ENCODE measurements at regions not wholly inside any gene's neighbourhood (a gene's known extent, or its start where the extent isn't known, plus 50 kb on each side); places are given as distances from the start of the nearest gene placed in this dataset.

- POLR2A ChIA-PET: no interaction called here
- H3K4me1 Mint-ChIP-seq (ENCODE audit: low read depth): no peaks in the 10 kb centered on the region
- H3K36me3 Mint-ChIP-seq (ENCODE audit: low read depth): no peaks in the 10 kb centered on the region
- TF ChIP-seq, protein P1, sequence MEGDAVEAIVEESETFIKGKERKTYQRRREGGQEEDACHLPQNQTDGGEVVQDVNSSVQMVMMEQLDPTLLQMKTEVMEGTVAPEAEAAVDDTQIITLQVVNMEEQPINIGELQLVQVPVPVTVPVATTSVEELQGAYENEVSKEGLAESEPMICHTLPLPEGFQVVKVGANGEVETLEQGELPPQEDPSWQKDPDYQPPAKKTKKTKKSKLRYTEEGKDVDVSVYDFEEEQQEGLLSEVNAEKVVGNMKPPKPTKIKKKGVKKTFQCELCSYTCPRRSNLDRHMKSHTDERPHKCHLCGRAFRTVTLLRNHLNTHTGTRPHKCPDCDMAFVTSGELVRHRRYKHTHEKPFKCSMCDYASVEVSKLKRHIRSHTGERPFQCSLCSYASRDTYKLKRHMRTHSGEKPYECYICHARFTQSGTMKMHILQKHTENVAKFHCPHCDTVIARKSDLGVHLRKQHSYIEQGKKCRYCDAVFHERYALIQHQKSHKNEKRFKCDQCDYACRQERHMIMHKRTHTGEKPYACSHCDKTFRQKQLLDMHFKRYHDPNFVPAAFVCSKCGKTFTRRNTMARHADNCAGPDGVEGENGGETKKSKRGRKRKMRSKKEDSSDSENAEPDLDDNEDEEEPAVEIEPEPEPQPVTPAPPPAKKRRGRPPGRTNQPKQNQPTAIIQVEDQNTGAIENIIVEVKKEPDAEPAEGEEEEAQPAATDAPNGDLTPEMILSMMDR (IDR thresholded peaks at IDR 0.05): no peak
- H3K9me3 Mint-ChIP-seq: peaks cover 5% of the 10 kb centered on the region
- CTCF ChIA-PET: no interaction called here
- H3K4me3 Mint-ChIP-seq: no peak overlapping the region
- H3K27ac Mint-ChIP-seq: no peak overlapping the region
- intact Hi-C loops (cut with micrococcal nuclease): no loop called here
- DNase-seq (no peak), ATAC-seq (no peak)
- H3K27me3 Mint-ChIP-seq: no peaks in the 10 kb centered on the region
Measured at GRCh38 chr11:80420374-80420773, 979.5 kb upstream of the TENM4 start.

DNA sequence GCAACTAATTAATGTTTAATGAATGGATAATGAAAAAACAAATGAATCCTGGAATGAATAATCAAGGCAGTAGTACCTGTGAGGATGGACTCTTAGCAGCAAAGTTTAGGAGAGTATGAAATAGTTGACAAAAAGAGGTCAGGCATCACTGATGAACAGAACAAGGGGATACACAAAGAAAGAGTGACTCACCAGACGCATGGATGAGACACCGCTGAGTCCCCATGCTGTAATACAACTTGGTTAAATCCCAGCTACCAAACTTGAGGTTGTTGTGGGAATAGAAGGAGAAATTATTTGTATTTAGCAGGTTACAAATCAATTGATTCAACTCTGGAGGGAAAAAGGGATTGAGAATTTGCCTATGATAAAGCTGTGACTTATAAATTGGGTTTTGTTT lies 976.9 kb upstream of the TENM4 start:
- TF ChIP-seq, protein P1 (IDR thresholded peaks at IDR 0.05): no peak
- ATAC-seq (no peak), DNase-seq (no peak)
- H3K27ac Mint-ChIP-seq: no peak overlapping the region
- no peaks in the 10 kb centered on the region for H3K4me1 Mint-ChIP-seq (ENCODE audit: low read depth)
- no peaks in the 10 kb centered on the region for H3K27me3 Mint-ChIP-seq
- no peaks in the 10 kb centered on the region for H3K36me3 Mint-ChIP-seq (ENCODE audit: low read depth)
- no peak overlapping the region for H3K4me3 Mint-ChIP-seq
- H3K9me3 Mint-ChIP-seq: peaks cover 7% of the 10 kb centered on the region
- ChIA-PET POLR2A (no interaction called here), CTCF (no interaction called here)
- intact Hi-C loops (cut with micrococcal nuclease): no loop called here

DNA sequence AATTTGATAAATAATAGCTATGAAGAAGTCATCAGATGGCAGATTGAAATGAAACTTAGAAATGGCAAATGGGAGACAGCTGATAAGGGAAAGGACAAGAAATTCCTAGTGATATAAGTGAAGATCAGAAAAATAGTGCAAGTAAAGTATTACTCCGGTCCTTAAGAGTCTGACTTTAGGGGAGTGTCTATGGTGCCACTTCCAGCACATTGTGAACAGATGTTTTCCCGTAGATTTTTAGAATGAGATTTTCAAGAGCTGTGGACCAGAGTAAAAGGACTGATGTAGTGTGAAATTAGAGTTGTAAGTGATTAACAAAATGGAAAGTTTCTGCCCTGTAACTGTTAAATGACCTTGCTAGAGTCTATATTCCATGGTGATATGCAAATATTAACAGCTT lies 974.8 kb upstream of the TENM4 start:
- CTCF ChIA-PET: no interaction called here
- Mint-ChIP-seq H3K4me3 (no peak overlapping the region), H3K9me3 (peaks cover 14% of the 10 kb centered on the region), H3K27ac (no peak overlapping the region), H3K4me1 (ENCODE audit: low read depth) (no peaks in the 10 kb centered on the region), H3K36me3 (ENCODE audit: low read depth) (no peaks in the 10 kb centered on the region), H3K27me3 (no peaks in the 10 kb centered on the region)
- TF ChIP-seq, protein P1 (IDR thresholded peaks at IDR 0.05): no peak
- intact Hi-C loops (cut with micrococcal nuclease): no loop called here
- ATAC-seq (no peak), DNase-seq (no peak)
- POLR2A ChIA-PET: no interaction called here

- H3K9me3 Mint-ChIP-seq: peaks cover 17% of the 10 kb centered on the region
- CTCF ChIA-PET: no interaction called here
- ATAC-seq: no peak
- intact Hi-C loops (cut with micrococcal nuclease): no loop called here
- no peaks in the 10 kb centered on the region for H3K4me1 Mint-ChIP-seq (ENCODE audit: low read depth)
- H3K36me3 Mint-ChIP-seq (ENCODE audit: low read depth): no peaks in the 10 kb centered on the region
- H3K4me3 Mint-ChIP-seq: no peak overlapping the region
- H3K27ac Mint-ChIP-seq: no peak overlapping the region
- DNase-seq: no peak
- no peaks in the 10 kb centered on the region for H3K27me3 Mint-ChIP-seq
- POLR2A ChIA-PET: no interaction called here
- TF ChIP-seq, protein P1 (IDR thresholded peaks at IDR 0.05): no peak
Measured at GRCh38 chr11:80414181-80415165, 973.6 kb upstream of the TENM4 start.

GRCh38 chr11:80412604-80413003 lies 971.8 kb upstream of the TENM4 start:
- H3K9me3 Mint-ChIP-seq: peaks cover 18% of the 10 kb centered on the region
- CTCF ChIA-PET: no interaction called here
- H3K27ac Mint-ChIP-seq: no peak overlapping the region
- DNase-seq (no peak), ATAC-seq (no peak)
- no peaks in the 10 kb centered on the region for H3K4me1 Mint-ChIP-seq (ENCODE audit: low read depth)
- TF ChIP-seq, protein P1 (IDR thresholded peaks at IDR 0.05): no peak
- intact Hi-C loops (cut with micrococcal nuclease): no loop called here
- no peak overlapping the region for H3K4me3 Mint-ChIP-seq
- POLR2A ChIA-PET: no interaction called here
- no peaks in the 10 kb centered on the region for H3K27me3 Mint-ChIP-seq
- H3K36me3 Mint-ChIP-seq (ENCODE audit: low read depth): no peaks in the 10 kb centered on the region
